Ovary (tissue), 3 donors: ENCODE measurements at regions not wholly inside any gene's neighbourhood (a gene's known extent, or its start where the extent isn't known, plus 50 kb on each side); places are given as distances from the start of the nearest gene placed in this dataset.

Source experiments
- CTCF ChIP-seq, 3 donors: fragments of 450-650 bp in 2 of 3; fragments of 200-600 bp in 1 of 3; IDR thresholded peaks; one replicate each; pipeline versions ENCODE4 v1.5.1 to v1.8.0; 2016 to 2022; ENCODE audit warnings: antibody characterized with exemption in 3 of 3, mild to moderate bottlenecking in 1 of 3
- EP300 ChIP-seq: sonication (generic); formaldehyde crosslinking; IDR thresholded peaks from one replicate; pipeline ENCODE4 v1.6.1; 2017; ENCODE audit warnings: antibody characterized with exemption
- POLR2A ChIP-seq: fragments of 450-650 bp; IDR thresholded peaks from one replicate; pipeline ENCODE4 v1.6.1; 2017; ENCODE audit warnings: antibody characterized with exemption, mild to moderate bottlenecking, moderate library complexity
- donor health status: DM: no; HTN: no; CAD: no.

- TF ChIP-seq CTCF (IDR thresholded peaks at IDR 0.05) (no peak), EP300 (no peak), POLR2A (no peak)
Observed at GRCh38 chr3:159848348-159849118, 140.1 kb upstream of the IL12A start.
